ENCODE measurements at regions not wholly inside any gene's neighbourhood (a gene's known extent, or its start where the extent isn't known, plus 50 kb on each side); places are given as distances from the start of the nearest gene placed in this dataset.

- WGBS, 2 donors = 90 to 92% methylated on average over 6 of the region's 6 CpGs
- no peak for DNase-seq
- ATAC-seq = no peak
- Histone ChIP-seq H3K27me3 (no peaks in the 10 kb centered on the region), H3K9me3 (no peaks in the 10 kb centered on the region), H3K27ac (no peak overlapping the region), H3K4me3 (no peak overlapping the region), H3K36me3 (replicated peaks in 1 of 2; ENCODE audit: insufficient read depth in 1 of 2, low read depth in 2 of 2) (no peaks in the 10 kb centered on the region), H3K4me1 (no peaks in the 10 kb centered on the region)
- TF ChIP-seq CTCF (IDR thresholded peaks at IDR 0.05) (no peak), POLR2A (IDR thresholded peaks at IDR 0.05) (no peak)
- intact Hi-C loops (cut with DNase I) = no loop called here
These were observed 499.9 kb downstream of the ZEB2 start for GRCh38 chr2:144020047-144020446.

GRCh38 chr2:144015655-144016245, 504.2 kb downstream of the ZEB2 start:
- DNase-seq (no peak), ATAC-seq (no peak)
- TF ChIP-seq POLR2A (IDR thresholded peaks at IDR 0.05) (no peak), CTCF (IDR thresholded peaks at IDR 0.05) (no peak)
- no peaks in the 10 kb centered on the region for H3K36me3 ChIP-seq (replicated peaks in 1 of 2; ENCODE audit: insufficient read depth in 1 of 2, low read depth in 2 of 2)
- intact Hi-C loops (cut with DNase I) = no loop called here
- H3K9me3 ChIP-seq = no peaks in the 10 kb centered on the region
- 93 to 96% methylated on average over 6 of the region's 6 CpGs for WGBS, 2 donors
- H3K4me1 ChIP-seq = no peaks in the 10 kb centered on the region
- H3K27me3 ChIP-seq = no peaks in the 10 kb centered on the region
- H3K4me3 ChIP-seq = no peak overlapping the region
- H3K27ac ChIP-seq = no peak overlapping the region

- Histone ChIP-seq H3K36me3 (replicated peaks in 1 of 2; ENCODE audit: insufficient read depth in 1 of 2, low read depth in 2 of 2) (no peaks in the 10 kb centered on the region), H3K9me3 (no peaks in the 10 kb centered on the region), H3K4me1 (no peaks in the 10 kb centered on the region), H3K27ac (no peak overlapping the region), H3K4me3 (no peak overlapping the region), H3K27me3 (no peaks in the 10 kb centered on the region)
- WGBS, 2 donors = 50% methylated on average over 3 of the region's 3 CpGs
- intact Hi-C loops (cut with DNase I) = no loop called here
- no peak for ATAC-seq
- no peak for DNase-seq
- TF ChIP-seq CTCF (IDR thresholded peaks at IDR 0.05) = peak in 1 of 7 experiments; percentile 28
- no peak for TF ChIP-seq POLR2A (IDR thresholded peaks at IDR 0.05)
These were observed 504.9 kb downstream of the ZEB2 start for GRCh38 chr2:144015036-144015435.

GRCh38 chr2:144014103-144014502, 505.8 kb downstream of the ZEB2 start:
- Histone ChIP-seq H3K4me1 (no peaks in the 10 kb centered on the region), H3K27ac (no peak overlapping the region), H3K27me3 (no peaks in the 10 kb centered on the region), H3K4me3 (no peak overlapping the region), H3K9me3 (no peaks in the 10 kb centered on the region), H3K36me3 (replicated peaks in 1 of 2; ENCODE audit: insufficient read depth in 1 of 2, low read depth in 2 of 2) (no peaks in the 10 kb centered on the region)
- ATAC-seq (no peak), DNase-seq (no peak)
- TF ChIP-seq CTCF (IDR thresholded peaks at IDR 0.05) (no peak), POLR2A (IDR thresholded peaks at IDR 0.05) (no peak)
- WGBS, 2 donors = 91 to 96% methylated on average over 5 of the region's 5 CpGs
- intact Hi-C loops (cut with DNase I) = no loop called here

- ATAC-seq (no peak), DNase-seq (no peak)
- Histone ChIP-seq H3K27me3 (no peaks in the 10 kb centered on the region), H3K9me3 (no peaks in the 10 kb centered on the region), H3K27ac (no peak overlapping the region), H3K4me3 (no peak overlapping the region), H3K36me3 (replicated peaks in 1 of 2; ENCODE audit: insufficient read depth in 1 of 2, low read depth in 2 of 2) (no peaks in the 10 kb centered on the region), H3K4me1 (no peaks in the 10 kb centered on the region)
- intact Hi-C loops (cut with DNase I) = no loop called here
- WGBS, 2 donors = 93 to 96% methylated on average over 4 of the region's 4 CpGs
- no peak for TF ChIP-seq POLR2A (IDR thresholded peaks at IDR 0.05)
- no peak for TF ChIP-seq CTCF (IDR thresholded peaks at IDR 0.05)
These were observed 507.6 kb downstream of the ZEB2 start for GRCh38 chr2:144012304-144012703.
